H1 (cell line): ENCODE measurements at regions not wholly inside any gene's neighbourhood (a gene's known extent, or its start where the extent isn't known, plus 50 kb on each side); places are given as distances from the start of the nearest gene placed in this dataset.

Source experiments
- CTCF ChIA-PET: fragments of 300-600 bp; sonication (Branson Sonifier 250); formaldehyde crosslinking; loops from one replicate; lab custom pipeline; 2021; ENCODE audit not compliant: partially characterized antibody; lab: Charles Lee
- POLR2A ChIA-PET: fragments of 300-600 bp; sonication (Branson Sonifier 250); formaldehyde crosslinking; loops from one replicate; lab custom pipeline; 2021; ENCODE audit warnings: inconsistent platforms; ENCODE audit not compliant: partially characterized antibody; lab: Charles Lee
- DNase-seq, 2 experiments: peaks; one replicate each; pipeline versions ENCODE4 v3.0.0 to v3.0.0-alpha.2; 2010 to 2022; ENCODE audit warnings: low spot score in 2 of 2, low read depth in 1 of 2, mixed read lengths in 1 of 2
- FAIRE-seq: peaks from 2 replicates; lab custom pipeline; 2011; peaks lifted over from hg19 to GRCh38; lab: Jason Lieb, UNC
- H2AFZ ChIP-seq: 2 replicates; pipeline ENCODE4 v1.8.1; 2012; ENCODE audit warnings: low read length, inconsistent platforms
- H2AK5ac ChIP-seq: 2 replicates; pipeline ENCODE4 v1.6.1; 2013; ENCODE audit warnings: low read depth, low read length
- H2BK120ac ChIP-seq: replicated peaks from 2 replicates; pipeline ENCODE3; 2013; ENCODE audit warnings: low read depth, low read length, inconsistent platforms
- H2BK12ac ChIP-seq: 2 replicates; pipeline ENCODE4 v1.6.1; 2013; ENCODE audit warnings: low read depth, low read length
- H2BK15ac ChIP-seq: 2 replicates; pipeline ENCODE4 v1.6.1; 2013; ENCODE audit warnings: low read length
- H2BK20ac ChIP-seq: 2 replicates; pipeline ENCODE4 v1.6.1; 2013; ENCODE audit warnings: low read length
- H2BK5ac ChIP-seq: 2 replicates; pipeline ENCODE4 v1.6.1; 2013; ENCODE audit warnings: low read depth, low read length
- H3K14ac ChIP-seq: 2 replicates; pipeline ENCODE4 v1.6.1; 2013; ENCODE audit warnings: inconsistent platforms; ENCODE audit not compliant: insufficient read length
- H3K18ac ChIP-seq: 2 replicates; pipeline ENCODE4 v1.6.1; 2013; ENCODE audit warnings: low read length; ENCODE audit errors: extremely low read depth
- H3K23ac ChIP-seq: 2 replicates; pipeline ENCODE4 v1.6.1; 2013; ENCODE audit warnings: inconsistent platforms; ENCODE audit not compliant: insufficient read length
- H3K23me2 ChIP-seq: 2 replicates; pipeline ENCODE4 v1.6.1; 2013; ENCODE audit warnings: low read depth, low read length
- H3K27ac ChIP-seq: 2 replicates; pipeline ENCODE4 v1.6.1; 2011; ENCODE audit warnings: low read depth, low read length, inconsistent platforms
- H3K27me3 ChIP-seq, 4 experiments: replicated peaks in 1 of 4; 1 replicate in 1 of 4; 2 replicates in 3 of 4; pipeline versions ENCODE4 v1.6.1 to v1.8.1; 2011 to 2013; ENCODE audit warnings: low read length in 3 of 4, mild to moderate bottlenecking in 3 of 4, inconsistent platforms in 2 of 4, mixed read lengths in 2 of 4, moderate library complexity in 1 of 4; ENCODE audit not compliant: control insufficient read depth in 3 of 4, insufficient read depth in 3 of 4; ENCODE audit errors: extremely low read depth in 1 of 4
- H3K36me3 ChIP-seq, 4 experiments: 2 replicates each; pipeline versions ENCODE4 v1.6.1 to v1.8.1; 2011 to 2013; ENCODE audit warnings: mild to moderate bottlenecking in 4 of 4, low read length in 3 of 4, moderate library complexity in 2 of 4, control low read depth in 1 of 4, inconsistent platforms in 1 of 4; ENCODE audit not compliant: insufficient read depth in 4 of 4, control insufficient read depth in 2 of 4
- H3K4ac ChIP-seq: replicated peaks from 2 replicates; pipeline ENCODE3; 2013; ENCODE audit warnings: low read length, low read depth, mixed read lengths, inconsistent platforms; ENCODE audit not compliant: insufficient read length
- H3K4me1 ChIP-seq, 4 experiments: replicated peaks in 1 of 4; 1 replicate in 1 of 4; 2 replicates in 3 of 4; pipeline versions ENCODE4 v1.6.1 to v1.8.1; 2011 to 2013; ENCODE audit warnings: low read length in 3 of 4, inconsistent platforms in 2 of 4, mixed read lengths in 1 of 4; ENCODE audit not compliant: insufficient read depth in 4 of 4, control insufficient read depth in 3 of 4
- H3K4me2 ChIP-seq, 2 experiments: 2 replicates each; pipeline versions ENCODE4 v1.6.1 to v1.8.1; 2011 to 2013; ENCODE audit warnings: low read depth in 2 of 2, low read length in 2 of 2, control low read depth in 1 of 2, inconsistent platforms in 1 of 2, mild to moderate bottlenecking in 1 of 2; ENCODE audit not compliant: insufficient read depth in 1 of 2
- H3K4me3 ChIP-seq, 4 experiments: fragments of 200-600, 300-600 bp in 1 of 4; sonication (generic), shearing (Covaris generic), sonication (Bioruptor Twin) in 1 of 4; 2 replicates each; pipeline versions ENCODE4 v1.5.1 to v1.8.1; 2011 to 2016; ENCODE audit warnings: low read length in 4 of 4, low read depth in 3 of 4, control low read depth in 2 of 4, inconsistent platforms in 2 of 4, mild to moderate bottlenecking in 2 of 4, mixed read lengths in 1 of 4, moderate library complexity in 1 of 4; ENCODE audit not compliant: insufficient read depth in 2 of 4; ENCODE audit errors: extremely low read depth in 1 of 4
- H3K56ac ChIP-seq: replicated peaks from 2 replicates; pipeline ENCODE3; 2013; ENCODE audit warnings: low read depth, mild to moderate bottlenecking, mixed read lengths, low read length, inconsistent platforms; ENCODE audit not compliant: insufficient read length
- H3K79me1 ChIP-seq: 2 replicates; pipeline ENCODE4 v1.6.1; 2013; ENCODE audit warnings: low read depth, low read length, control low read depth
- H3K79me2 ChIP-seq, 2 experiments: 2 replicates each; pipeline versions ENCODE4 v1.6.1 to v1.8.1; 2012 to 2013; ENCODE audit warnings: low read length in 2 of 2, mild to moderate bottlenecking in 2 of 2, inconsistent platforms in 1 of 2; ENCODE audit not compliant: insufficient read depth in 2 of 2, control insufficient read depth in 1 of 2
- H3K9ac ChIP-seq, 4 experiments: replicated peaks in 1 of 4; 1 replicate in 1 of 4; 2 replicates in 3 of 4; pipeline versions ENCODE4 v1.6.1 to v1.8.1; 2011 to 2013; ENCODE audit warnings: low read depth in 3 of 4, low read length in 3 of 4, control low read depth in 2 of 4, mild to moderate bottlenecking in 2 of 4, moderate library complexity in 2 of 4, inconsistent platforms in 1 of 4; ENCODE audit errors: extremely low read depth in 1 of 4
- H3K9me3 ChIP-seq, 2 experiments: 2 replicates each; pipeline versions ENCODE4 v1.6.1 to v1.8.1; 2012 to 2013; ENCODE audit warnings: mild to moderate bottlenecking in 2 of 2, moderate library complexity in 2 of 2, control low read depth in 1 of 2, inconsistent platforms in 1 of 2, low read depth in 1 of 2, low read length in 1 of 2, mixed read lengths in 1 of 2; ENCODE audit not compliant: insufficient read depth in 2 of 2
- H4K20me1 ChIP-seq, 2 experiments: replicated peaks in 1 of 2; 2 replicates each; pipeline versions ENCODE3 to v1.8.1; 2011 to 2013; ENCODE audit warnings: inconsistent platforms in 2 of 2, low read length in 2 of 2, mild to moderate bottlenecking in 1 of 2; ENCODE audit not compliant: insufficient read depth in 2 of 2, control insufficient read depth in 1 of 2
- H4K5ac ChIP-seq: 2 replicates; pipeline ENCODE4 v1.6.1; 2013; ENCODE audit warnings: low read length, low read depth, mixed read lengths, inconsistent platforms; ENCODE audit not compliant: insufficient read length
- H4K8ac ChIP-seq: 2 replicates; pipeline ENCODE4 v1.8.0; 2013; ENCODE audit warnings: mild to moderate bottlenecking, moderate library complexity, low read length, inconsistent platforms; ENCODE audit not compliant: insufficient read depth; ENCODE audit errors: extremely low read depth
- H4K91ac ChIP-seq: replicated peaks from 2 replicates; pipeline ENCODE3; 2013; ENCODE audit warnings: low read length, mixed read lengths, inconsistent platforms; ENCODE audit not compliant: insufficient read length
- BACH1 ChIP-seq: IDR thresholded peaks from 2 replicates; pipeline ENCODE4 v1.6.1; 2012; ENCODE audit warnings: low read length, improper control_type of control experiment
- BCL11A ChIP-seq, 2 experiments: IDR thresholded peaks; one replicate each; pipeline ENCODE4 v1.6.1; 2011; ENCODE audit warnings: low read depth in 2 of 2, low read length in 2 of 2, mild to moderate bottlenecking in 2 of 2
- EZH2 ChIP-seq: fragments of 200-600 bp; sonication (generic); IDR thresholded peaks from 2 replicates; pipeline ENCODE4 v1.7.1; 2012; ENCODE audit warnings: low read depth, mild to moderate bottlenecking, moderate library complexity, low read length, inconsistent platforms; ENCODE audit not compliant: severe bottlenecking
- GABPA ChIP-seq: IDR thresholded peaks from 2 replicates; pipeline ENCODE4 v1.6.1; 2011; ENCODE audit warnings: mild to moderate bottlenecking, low read length, moderate library complexity, borderline replicate concordance; ENCODE audit not compliant: insufficient read depth
- RFX5 ChIP-seq: IDR thresholded peaks from 2 replicates; pipeline ENCODE4 v1.6.1; 2011; ENCODE audit warnings: low read depth, low read length, improper control_type of control experiment, borderline replicate concordance
- TCF12 ChIP-seq: IDR thresholded peaks from 2 replicates; pipeline ENCODE4 v1.6.1; 2011; ENCODE audit warnings: low read depth, mild to moderate bottlenecking, low read length
- YY1 ChIP-seq: IDR thresholded peaks from 2 replicates; pipeline ENCODE4 v1.6.1; 2011; ENCODE audit warnings: low read depth, mild to moderate bottlenecking, low read length
- WGBS, 2 experiments: shearing (Covaris generic) in 1 of 2; methylation state at CpG; one replicate each; pipeline versions ENCODE4 v1.1.6 to v1.1.7; 2013 to 2015; ENCODE audit warnings: low lambda C conversion rate in 2 of 2, mixed read lengths in 2 of 2, inconsistent platforms in 1 of 2, low coverage in 1 of 2, missing lambda C conversion rate in 1 of 2; ENCODE audit not compliant: insufficient replicate concordance in 2 of 2, insufficient coverage in 1 of 2, insufficient read length in 1 of 2; ENCODE audit errors: extremely low coverage in 1 of 2, missing lambda C conversion rate in 1 of 2; 5-methylcytosine and 5-hydroxymethylcytosine counted together
- TF ChIP-seq, protein P1 (sequence below): IDR thresholded peaks from 2 replicates; pipeline ENCODE4 v1.6.1; 2012; ENCODE audit warnings: inconsistent platforms
- TF ChIP-seq, protein P2 (sequence below), 3 experiments: IDR thresholded peaks; 1 replicate in 2 of 3; 2 replicates in 1 of 3; pipeline versions ENCODE4 v1.5.1 to v1.6.1; 2011; ENCODE audit warnings: low read length in 3 of 3, mild to moderate bottlenecking in 3 of 3, inconsistent platforms in 2 of 3, low read depth in 1 of 3, moderate library complexity in 1 of 3; ENCODE audit not compliant: insufficient read depth in 1 of 3; ENCODE audit errors: control extremely low read depth in 1 of 3
- TF ChIP-seq, protein P3 (sequence below): IDR thresholded peaks from 2 replicates; pipeline ENCODE4 v1.6.1; 2011; ENCODE audit warnings: low read length, improper control_type of control experiment

DNA sequence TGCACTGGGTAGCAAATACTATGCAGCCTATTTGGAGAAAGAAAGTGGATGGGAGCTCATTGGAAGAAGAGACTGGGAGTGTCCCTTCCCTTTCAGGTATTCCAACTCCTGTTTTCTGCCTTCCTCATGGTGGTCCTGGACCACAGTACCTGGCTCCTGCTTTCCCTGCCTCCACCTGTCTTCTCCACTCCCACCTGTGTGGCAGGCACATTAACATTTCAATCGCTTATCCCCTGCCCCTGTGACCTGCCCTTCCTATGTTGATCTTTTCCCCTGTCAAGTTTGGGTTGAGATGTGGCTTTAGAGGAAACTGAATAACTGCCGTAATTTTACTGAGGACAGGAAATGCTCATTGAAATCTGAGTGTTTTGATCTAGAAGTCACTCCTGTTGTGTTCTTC, 415.8 kb upstream of the PODXL start:
- H3K23me2 ChIP-seq, result no peaks in the 10 kb centered on the region
- TF ChIP-seq, protein P1, sequence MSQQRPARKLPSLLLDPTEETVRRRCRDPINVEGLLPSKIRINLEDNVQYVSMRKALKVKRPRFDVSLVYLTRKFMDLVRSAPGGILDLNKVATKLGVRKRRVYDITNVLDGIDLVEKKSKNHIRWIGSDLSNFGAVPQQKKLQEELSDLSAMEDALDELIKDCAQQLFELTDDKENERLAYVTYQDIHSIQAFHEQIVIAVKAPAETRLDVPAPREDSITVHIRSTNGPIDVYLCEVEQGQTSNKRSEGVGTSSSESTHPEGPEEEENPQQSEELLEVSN, result no peak
- TF ChIP-seq YY1 (no peak), TCF12 (no peak), RFX5 (no peak), BCL11A (IDR thresholded peaks at IDR 0.05; ENCODE audit: low read depth in 2 of 2, low read length in 2 of 2) (no peak), EZH2 (no peak), GABPA (no peak), BACH1 (no peak)
- TF ChIP-seq, protein P2, sequence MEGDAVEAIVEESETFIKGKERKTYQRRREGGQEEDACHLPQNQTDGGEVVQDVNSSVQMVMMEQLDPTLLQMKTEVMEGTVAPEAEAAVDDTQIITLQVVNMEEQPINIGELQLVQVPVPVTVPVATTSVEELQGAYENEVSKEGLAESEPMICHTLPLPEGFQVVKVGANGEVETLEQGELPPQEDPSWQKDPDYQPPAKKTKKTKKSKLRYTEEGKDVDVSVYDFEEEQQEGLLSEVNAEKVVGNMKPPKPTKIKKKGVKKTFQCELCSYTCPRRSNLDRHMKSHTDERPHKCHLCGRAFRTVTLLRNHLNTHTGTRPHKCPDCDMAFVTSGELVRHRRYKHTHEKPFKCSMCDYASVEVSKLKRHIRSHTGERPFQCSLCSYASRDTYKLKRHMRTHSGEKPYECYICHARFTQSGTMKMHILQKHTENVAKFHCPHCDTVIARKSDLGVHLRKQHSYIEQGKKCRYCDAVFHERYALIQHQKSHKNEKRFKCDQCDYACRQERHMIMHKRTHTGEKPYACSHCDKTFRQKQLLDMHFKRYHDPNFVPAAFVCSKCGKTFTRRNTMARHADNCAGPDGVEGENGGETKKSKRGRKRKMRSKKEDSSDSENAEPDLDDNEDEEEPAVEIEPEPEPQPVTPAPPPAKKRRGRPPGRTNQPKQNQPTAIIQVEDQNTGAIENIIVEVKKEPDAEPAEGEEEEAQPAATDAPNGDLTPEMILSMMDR (IDR thresholded peaks at IDR 0.05; ENCODE audit: control extremely low read depth in 1 of 3, insufficient read depth in 1 of 3, low read depth in 1 of 3, low read length in 3 of 3), result no peak
- TF ChIP-seq, protein P3, sequence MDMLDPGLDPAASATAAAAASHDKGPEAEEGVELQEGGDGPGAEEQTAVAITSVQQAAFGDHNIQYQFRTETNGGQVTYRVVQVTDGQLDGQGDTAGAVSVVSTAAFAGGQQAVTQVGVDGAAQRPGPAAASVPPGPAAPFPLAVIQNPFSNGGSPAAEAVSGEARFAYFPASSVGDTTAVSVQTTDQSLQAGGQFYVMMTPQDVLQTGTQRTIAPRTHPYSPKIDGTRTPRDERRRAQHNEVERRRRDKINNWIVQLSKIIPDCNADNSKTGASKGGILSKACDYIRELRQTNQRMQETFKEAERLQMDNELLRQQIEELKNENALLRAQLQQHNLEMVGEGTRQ, result no peak

More for the DNA sequence above, 415.8 kb upstream of the PODXL start:
- Histone ChIP-seq H3K4me2 (peak overlapping the region in 1 of 2 experiments; percentile 6; a peak in 1 of 4 replicates), H3K36me3 (no peaks in the 10 kb centered on the region), H3K14ac (no peak overlapping the region), H4K8ac (no peak overlapping the region; the same call in 1 of the 2 replicates), H2BK5ac (no peak overlapping the region), H2BK20ac (no peak overlapping the region), H2BK120ac (no peak overlapping the region), H4K20me1 (no peaks in the 10 kb centered on the region), H3K27me3 (no peaks in the 10 kb centered on the region), H3K18ac (no peak overlapping the region), H4K5ac (no peak overlapping the region), H3K79me1 (no peaks in the 10 kb centered on the region), H4K91ac (no peak overlapping the region), H3K9me3 (no peaks in the 10 kb centered on the region), H3K4me3 (no peak overlapping the region), H3K4ac (no peak overlapping the region), H3K79me2 (no peaks in the 10 kb centered on the region), H3K27ac (no peak overlapping the region), H3K4me1 (peaks cover 2 to 7% (median 4%) of the 10 kb centered on the region in 4 experiments; a peak in 3 of 7 replicates), H2BK15ac (no peak overlapping the region), H2AK5ac (no peak overlapping the region), H2BK12ac (no peak overlapping the region), H2AFZ (no peak overlapping the region), H3K9ac (no peak overlapping the region), H3K23ac (no peak overlapping the region), H3K56ac (no peak overlapping the region)
- DNase-seq (no peak), FAIRE-seq (no peak)
- WGBS, 2 experiments, result 58% methylated on average over 2 of the region's 2 CpGs; no CpG with 5 or more reads in 1 of the 2 experiments
- POLR2A ChIA-PET, result no interaction called here
- CTCF ChIA-PET, result interaction anchor here (1.2 to 3.3 kb wide), 2 partner anchors 12 to 27 kb away, joined by 3 to 9 read pairs; no protein-coding TSS in a partner anchor
